Cardiac muscle cell (in vitro differentiated cells and primary cell): ENCODE measurements at regions not wholly inside any gene's neighbourhood (a gene's known extent, or its start where the extent isn't known, plus 50 kb on each side); places are given as distances from the start of the nearest gene placed in this dataset.
A peak's percentile ranks its signal among the peaks of the same experiment; 100 is the strongest.

Experiments used
- DNase-seq, 2 donors: peaks; one replicate each; pipeline versions ENCODE4 v3.0.0 to v3.0.0-alpha.2; 2010 to 2017; ENCODE audit warnings: low read depth in 1 of 2, low spot score in 1 of 2
- H3K27ac ChIP-seq: fragments of 200-600 bp; sonication (generic); 2 replicates; pipeline ENCODE4 v1.5.1; 2016
- H3K27me3 ChIP-seq: fragments of 200-600 bp; sonication (generic); 2 replicates; pipeline ENCODE4 v1.6.0; 2016; ENCODE audit warnings: control low read depth
- H3K36me3 ChIP-seq: fragments of 200-600 bp; sonication (generic); 2 replicates; pipeline ENCODE4 v1.5.1; 2016; ENCODE audit warnings: control low read depth
- H3K4me1 ChIP-seq: fragments of 200-600 bp; sonication (generic); 2 replicates; pipeline ENCODE4 v1.8.1; 2017; ENCODE audit warnings: low read depth, mild to moderate bottlenecking, mixed run types
- H3K4me3 ChIP-seq: fragments of 200-600 bp; sonication (generic); 2 replicates; pipeline ENCODE4 v1.5.1; 2016; ENCODE audit warnings: mild to moderate bottlenecking
- H3K9me3 ChIP-seq: fragments of 200-600 bp; sonication (generic); 2 replicates; pipeline ENCODE4 v1.5.1; 2017; ENCODE audit warnings: low read depth, mild to moderate bottlenecking, control low read depth
- TF ChIP-seq, protein P1 (sequence below): IDR thresholded peaks from 2 replicates; pipeline ENCODE4 v1.5.1; 2012; ENCODE audit warnings: low read depth, mild to moderate bottlenecking, low read length

DNA sequence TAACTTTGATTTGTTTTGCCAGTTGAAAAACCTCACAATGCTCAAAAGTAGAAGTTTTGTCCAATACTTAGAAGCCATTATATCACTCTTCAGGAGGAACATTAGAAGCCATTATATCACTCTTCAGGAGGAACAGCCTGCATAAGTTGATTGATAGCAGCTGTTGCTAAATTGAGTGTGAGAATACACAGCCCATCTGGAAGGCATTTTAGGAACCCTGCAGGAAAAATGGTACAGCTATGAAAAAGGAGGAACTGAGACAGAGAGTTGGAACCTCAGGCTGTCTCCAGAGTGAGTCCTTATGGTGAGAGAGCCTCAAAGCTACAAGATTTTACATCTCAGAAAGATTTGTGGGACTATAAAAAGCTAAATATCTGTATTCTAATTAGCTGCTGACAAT lies 207.0 kb downstream of the MYRFL start:
- Histone ChIP-seq H3K4me1 (no peaks in the 10 kb centered on the region), H3K36me3 (no peaks in the 10 kb centered on the region), H3K4me3 (no peak overlapping the region), H3K27me3 (no peaks in the 10 kb centered on the region), H3K9me3 (no peaks in the 10 kb centered on the region), H3K27ac (no peak overlapping the region)
- TF ChIP-seq, protein P1, sequence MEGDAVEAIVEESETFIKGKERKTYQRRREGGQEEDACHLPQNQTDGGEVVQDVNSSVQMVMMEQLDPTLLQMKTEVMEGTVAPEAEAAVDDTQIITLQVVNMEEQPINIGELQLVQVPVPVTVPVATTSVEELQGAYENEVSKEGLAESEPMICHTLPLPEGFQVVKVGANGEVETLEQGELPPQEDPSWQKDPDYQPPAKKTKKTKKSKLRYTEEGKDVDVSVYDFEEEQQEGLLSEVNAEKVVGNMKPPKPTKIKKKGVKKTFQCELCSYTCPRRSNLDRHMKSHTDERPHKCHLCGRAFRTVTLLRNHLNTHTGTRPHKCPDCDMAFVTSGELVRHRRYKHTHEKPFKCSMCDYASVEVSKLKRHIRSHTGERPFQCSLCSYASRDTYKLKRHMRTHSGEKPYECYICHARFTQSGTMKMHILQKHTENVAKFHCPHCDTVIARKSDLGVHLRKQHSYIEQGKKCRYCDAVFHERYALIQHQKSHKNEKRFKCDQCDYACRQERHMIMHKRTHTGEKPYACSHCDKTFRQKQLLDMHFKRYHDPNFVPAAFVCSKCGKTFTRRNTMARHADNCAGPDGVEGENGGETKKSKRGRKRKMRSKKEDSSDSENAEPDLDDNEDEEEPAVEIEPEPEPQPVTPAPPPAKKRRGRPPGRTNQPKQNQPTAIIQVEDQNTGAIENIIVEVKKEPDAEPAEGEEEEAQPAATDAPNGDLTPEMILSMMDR = no peak
- DNase-seq = peak in 1 of 2 donors; percentile 39

DNA sequence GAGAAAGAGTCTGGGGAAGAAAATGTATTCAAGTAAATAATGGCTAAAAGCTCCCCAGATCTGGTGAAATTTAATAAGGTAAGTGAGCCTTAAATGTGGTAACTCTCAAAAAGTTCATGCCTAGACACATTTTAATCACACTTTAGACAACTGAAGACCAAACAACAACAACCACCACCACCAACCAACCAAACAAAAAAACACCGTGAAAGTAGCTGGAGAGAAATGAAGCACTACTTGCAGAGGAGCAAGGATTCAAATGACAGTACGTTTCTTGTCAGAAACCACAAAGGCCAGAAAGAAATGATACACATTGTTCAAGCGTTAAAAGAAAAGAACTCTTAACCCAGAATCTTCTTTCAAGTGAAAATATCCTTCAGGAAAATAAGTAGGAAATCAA lies 208.3 kb downstream of the MYRFL start:
- no peak for DNase-seq
- TF ChIP-seq, protein P1 = no peak
- no peak overlapping the region for H3K27ac ChIP-seq

DNA sequence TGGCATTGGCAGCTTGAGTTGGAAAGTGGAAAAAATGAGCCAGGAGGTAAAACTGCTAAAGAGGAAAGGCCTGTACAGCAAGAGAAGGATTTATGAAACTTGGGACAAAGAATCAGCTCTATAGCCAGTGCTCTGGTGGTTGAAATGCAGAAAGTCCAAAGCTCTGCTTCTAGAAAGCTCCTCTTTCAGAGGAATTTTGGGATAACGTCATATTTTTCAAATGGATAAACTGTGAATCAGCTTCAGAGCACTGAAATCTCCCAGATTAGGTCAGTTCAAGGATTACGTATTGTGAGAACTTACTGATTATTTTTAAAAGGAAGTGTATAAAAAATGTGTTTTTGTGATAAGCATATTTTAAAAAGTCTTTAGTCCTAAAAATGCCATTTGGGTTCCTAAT lies 203.1 kb upstream of the CNOT2 start:
- peak in 1 of 2 donors; percentile 83 for DNase-seq
- Histone ChIP-seq H3K9me3 (no peaks in the 10 kb centered on the region), H3K4me3 (no peak overlapping the region), H3K27ac (no peak overlapping the region), H3K36me3 (no peaks in the 10 kb centered on the region), H3K4me1 (no peaks in the 10 kb centered on the region), H3K27me3 (no peaks in the 10 kb centered on the region)
- TF ChIP-seq, protein P1 = peak; percentile 19

More for the DNA sequence above, 208.3 kb downstream of the MYRFL start:
- H3K27me3 ChIP-seq = no peaks in the 10 kb centered on the region
- H3K4me1 ChIP-seq = no peaks in the 10 kb centered on the region
- no peak overlapping the region for H3K4me3 ChIP-seq
- no peaks in the 10 kb centered on the region for H3K36me3 ChIP-seq
- no peaks in the 10 kb centered on the region for H3K9me3 ChIP-seq

DNA sequence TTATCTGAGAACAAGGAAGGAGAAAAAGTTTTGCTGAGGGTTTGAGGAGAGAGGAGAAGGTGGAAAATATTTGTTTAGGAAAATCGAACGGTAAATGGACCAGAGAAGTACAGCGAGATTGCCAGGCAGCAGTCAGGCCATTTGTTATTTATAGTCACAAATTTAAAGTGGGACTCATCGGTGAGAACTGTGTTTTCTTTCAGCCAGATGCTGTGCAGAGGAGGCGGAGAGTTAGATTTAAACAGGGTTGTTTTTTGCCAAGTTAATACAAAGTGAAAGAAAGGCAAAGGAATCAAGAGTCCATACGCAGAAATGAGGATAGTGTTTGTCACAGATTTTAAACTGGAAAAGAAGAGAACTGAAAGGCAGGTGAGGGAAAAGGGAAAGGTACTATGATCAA lies 200.6 kb upstream of the CNOT2 start:
- TF ChIP-seq, protein P1 = no peak
- Histone ChIP-seq H3K27ac (no peak overlapping the region), H3K4me3 (no peak overlapping the region), H3K27me3 (no peaks in the 10 kb centered on the region), H3K36me3 (no peaks in the 10 kb centered on the region), H3K9me3 (no peaks in the 10 kb centered on the region), H3K4me1 (no peaks in the 10 kb centered on the region)
- DNase-seq = no peak

DNA sequence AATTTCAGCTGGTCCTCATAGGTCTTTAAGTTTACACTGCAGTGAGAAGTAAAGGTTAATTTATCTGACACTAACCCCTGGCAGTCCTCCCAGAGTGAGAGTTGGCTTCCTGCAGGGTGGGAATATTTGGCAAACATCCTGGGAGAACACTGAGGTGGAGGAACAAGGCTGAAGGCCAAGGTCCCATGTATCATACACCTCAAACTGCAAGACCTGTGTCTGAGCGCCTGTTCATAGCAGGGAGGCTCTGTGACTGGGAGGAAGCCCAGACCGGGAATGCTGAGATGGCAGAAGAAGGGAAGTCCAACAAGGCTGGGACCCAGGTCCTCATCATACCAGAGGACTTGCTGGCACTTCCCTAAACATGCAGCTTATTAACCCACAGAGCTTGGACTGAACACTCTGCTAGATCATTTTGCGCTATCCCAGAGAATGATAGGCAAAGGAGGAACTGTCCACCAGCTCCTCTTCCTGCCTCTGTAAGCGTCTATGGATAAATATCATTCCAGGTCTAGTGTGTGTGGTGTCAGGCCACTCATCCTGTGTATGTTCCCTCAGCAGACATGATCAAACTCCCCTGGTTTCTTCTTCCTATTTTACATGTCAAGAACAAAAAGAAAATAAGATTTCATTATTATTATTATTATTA lies 199.6 kb upstream of the CNOT2 start:
- H3K27ac ChIP-seq = no peak overlapping the region
- no peak overlapping the region for H3K4me3 ChIP-seq
- peaks cover 2% of the 10 kb centered on the region for H3K4me1 ChIP-seq
- TF ChIP-seq, protein P1 = no peak
- peak in 1 of 2 donors; percentile 45 for DNase-seq
- H3K27me3 ChIP-seq = no peaks in the 10 kb centered on the region
- no peaks in the 10 kb centered on the region for H3K36me3 ChIP-seq
- H3K9me3 ChIP-seq = no peaks in the 10 kb centered on the region
